ENCODE measurements at regions not wholly inside any gene's neighbourhood (a gene's known extent, or its start where the extent isn't known, plus 50 kb on each side); places are given as distances from the start of the nearest gene placed in this dataset.

- TF ChIP-seq, protein P1, sequence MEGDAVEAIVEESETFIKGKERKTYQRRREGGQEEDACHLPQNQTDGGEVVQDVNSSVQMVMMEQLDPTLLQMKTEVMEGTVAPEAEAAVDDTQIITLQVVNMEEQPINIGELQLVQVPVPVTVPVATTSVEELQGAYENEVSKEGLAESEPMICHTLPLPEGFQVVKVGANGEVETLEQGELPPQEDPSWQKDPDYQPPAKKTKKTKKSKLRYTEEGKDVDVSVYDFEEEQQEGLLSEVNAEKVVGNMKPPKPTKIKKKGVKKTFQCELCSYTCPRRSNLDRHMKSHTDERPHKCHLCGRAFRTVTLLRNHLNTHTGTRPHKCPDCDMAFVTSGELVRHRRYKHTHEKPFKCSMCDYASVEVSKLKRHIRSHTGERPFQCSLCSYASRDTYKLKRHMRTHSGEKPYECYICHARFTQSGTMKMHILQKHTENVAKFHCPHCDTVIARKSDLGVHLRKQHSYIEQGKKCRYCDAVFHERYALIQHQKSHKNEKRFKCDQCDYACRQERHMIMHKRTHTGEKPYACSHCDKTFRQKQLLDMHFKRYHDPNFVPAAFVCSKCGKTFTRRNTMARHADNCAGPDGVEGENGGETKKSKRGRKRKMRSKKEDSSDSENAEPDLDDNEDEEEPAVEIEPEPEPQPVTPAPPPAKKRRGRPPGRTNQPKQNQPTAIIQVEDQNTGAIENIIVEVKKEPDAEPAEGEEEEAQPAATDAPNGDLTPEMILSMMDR (IDR thresholded peaks at IDR 0.05), result no peak
- TF ChIP-seq POLR2A (IDR thresholded peaks at IDR 0.05), result no peak
Measured at GRCh38 chr1:83718338-83718737, 280.6 kb downstream of the TTLL7 start.
